T-cell (primary cell): ENCODE measurements at regions not wholly inside any gene's neighbourhood (a gene's known extent, or its start where the extent isn't known, plus 50 kb on each side); places are given as distances from the start of the nearest gene placed in this dataset.

Source experiments
- ATAC-seq, 4 experiments: fragments of 200-7000 bp in 3 of 4; fragments of 150-1000 bp in 1 of 4; cut with Tn5 transposase; replicated peaks in 1 of 4; 1 replicate in 3 of 4; 2 replicates in 1 of 4; pipeline ENCODE4 v1.10.0; 2021; ENCODE audit warnings: moderate library complexity in 3 of 4, mild to moderate bottlenecking in 2 of 4, moderate number of reproducible peaks in 1 of 4
- CTCF ChIA-PET, 2 donors: fragments of 300-600 bp; sonication (Branson Sonifier 250); formaldehyde crosslinking; loops; one replicate each; lab custom pipeline; 2022; ENCODE audit warnings: antibody characterized with exemption in 2 of 2; lab: Charles Lee
- POLR2A ChIA-PET, 2 donors: fragments of 300-600 bp; sonication (Branson Sonifier 250); formaldehyde crosslinking; loops; one replicate each; lab custom pipeline; 2022; ENCODE audit warnings: antibody characterized with exemption in 2 of 2; lab: Charles Lee
- DNase-seq, 35 experiments: peaks; one replicate each; pipeline versions ENCODE4 v3.0.0 to v3.0.0-alpha.2; 2013 to 2023
- H3K27ac ChIP-seq: one replicate; pipeline ENCODE4 v1.5.1; 2013; ENCODE audit warnings: low read length
- H3K27me3 ChIP-seq, 2 experiments: replicated peaks in 1 of 2; 1 replicate in 1 of 2; 2 replicates in 1 of 2; pipeline versions ENCODE4 v1.6.1 to v1.7.0; 2013; ENCODE audit warnings: low read length in 1 of 2, mixed read lengths in 1 of 2; ENCODE audit not compliant: control insufficient read depth in 2 of 2, insufficient read depth in 2 of 2; ENCODE audit errors: extremely low read depth in 1 of 2
- H3K36me3 ChIP-seq, 2 donors: 1 replicate in 1 of 2; 2 replicates in 1 of 2; pipeline versions ENCODE4 v1.6.1 to v1.7.0; 2013; ENCODE audit warnings: low read length in 1 of 2; ENCODE audit not compliant: control insufficient read depth in 2 of 2, insufficient read depth in 1 of 2; ENCODE audit errors: extremely low read depth in 1 of 2
- H3K4me1 ChIP-seq, 2 experiments: 1 replicate in 1 of 2; 2 replicates in 1 of 2; pipeline versions ENCODE4 v1.6.1 to v1.7.0; 2013; ENCODE audit warnings: low read length in 2 of 2, mixed read lengths in 1 of 2; ENCODE audit not compliant: insufficient read depth in 2 of 2, control insufficient read depth in 1 of 2; ENCODE audit errors: extremely low read depth in 1 of 2
- H3K4me3 ChIP-seq, 2 donors: 1 replicate in 1 of 2; 2 replicates in 1 of 2; pipeline versions ENCODE4 v1.5.1 to v1.7.0; 2013; ENCODE audit warnings: mild to moderate bottlenecking in 2 of 2, low read length in 1 of 2, moderate library complexity in 1 of 2; ENCODE audit not compliant: control insufficient read depth in 1 of 2; ENCODE audit errors: extremely low read depth in 1 of 2
- H3K9me3 ChIP-seq: 2 replicates; pipeline ENCODE4 v1.7.0; 2013
- H3K27ac Mint-ChIP-seq, 2 donors: one replicate each; pipeline ENCODE4 v1.8.0; 2020 to 2021; ENCODE audit warnings: mild to moderate bottlenecking in 2 of 2, mixed read lengths in 2 of 2
- H3K27me3 Mint-ChIP-seq, 2 donors: one replicate each; pipeline ENCODE4 v1.8.0; 2021 to 2022; ENCODE audit warnings: mixed read lengths in 2 of 2
- H3K36me3 Mint-ChIP-seq: one replicate; pipeline ENCODE4 v1.8.0; 2021; ENCODE audit warnings: mixed read lengths
- H3K4me1 Mint-ChIP-seq, 3 donors: one replicate each; pipeline ENCODE4 v1.8.0; 2020 to 2022; ENCODE audit warnings: mixed read lengths in 3 of 3, mild to moderate bottlenecking in 1 of 3
- H3K4me3 Mint-ChIP-seq, 3 donors: one replicate each; pipeline ENCODE4 v1.8.0; 2020 to 2022; ENCODE audit warnings: mild to moderate bottlenecking in 3 of 3, mixed read lengths in 3 of 3, moderate library complexity in 3 of 3
- H3K9me3 Mint-ChIP-seq, 3 donors: one replicate each; pipeline ENCODE4 v1.8.0; 2020 to 2022; ENCODE audit warnings: mixed read lengths in 3 of 3
- WGBS: methylation state at CpG from one replicate; pipeline ENCODE4 v1.1.5; 2013; ENCODE audit warnings: missing lambda C conversion rate; ENCODE audit not compliant: insufficient coverage; 5-methylcytosine and 5-hydroxymethylcytosine counted together

GRCh38 chr20:51955756-51956155 is 153.4 kb upstream of the SALL4 start:
- Mint-ChIP-seq H3K9me3 (peaks cover 0 to 4% (median 0%) of the 10 kb centered on the region in 3 donors), H3K27me3 (peaks cover 12 to 13% of the 10 kb centered on the region in 2 donors), H3K4me3 (no peak overlapping the region), H3K36me3 (no peaks in the 10 kb centered on the region), H3K27ac (no peak overlapping the region), H3K4me1 (peaks cover 7 to 12% (median 10%) of the 10 kb centered on the region in 3 donors)
- no CpG with 5 or more reads among the region's 3 CpGs for WGBS
- ChIA-PET POLR2A (no interaction called here), CTCF (no interaction called here)
- ATAC-seq (no peak), DNase-seq (no peak)
- H3K27ac ChIP-seq, result no peak overlapping the region
- no peak overlapping the region for H3K4me3 ChIP-seq
- H3K9me3 ChIP-seq, result no peaks in the 10 kb centered on the region
- H3K27me3 ChIP-seq, result peaks cover 0 to 2% of the 10 kb centered on the region in 2 experiments
- H3K36me3 ChIP-seq, result no peaks in the 10 kb centered on the region
- no peaks in the 10 kb centered on the region for H3K4me1 ChIP-seq

GRCh38 chr20:51953731-51954340 is 151.5 kb upstream of the SALL4 start:
- H3K27ac Mint-ChIP-seq, result no peak overlapping the region
- Histone ChIP-seq H3K4me1 (no peaks in the 10 kb centered on the region), H3K9me3 (no peaks in the 10 kb centered on the region), H3K36me3 (no peaks in the 10 kb centered on the region), H3K27ac (no peak overlapping the region), H3K27me3 (peaks cover 0 to 2% of the 10 kb centered on the region in 2 experiments), H3K4me3 (no peak overlapping the region)
- DNase-seq, result no peak
- ChIA-PET CTCF (interaction anchor here in 1 of 2 donors (0.6 kb wide), 1 partner anchor 25 kb away, joined by 3 read pairs; no protein-coding TSS in a partner anchor), POLR2A (interaction anchor here in 1 of 2 donors (0.7 kb wide), 1 partner anchor 305 kb away, joined by 9 read pairs; no protein-coding TSS in a partner anchor)
- ATAC-seq, result no peak
- WGBS, result 67% methylated on average over 1 of the region's 8 CpGs
- H3K9me3 Mint-ChIP-seq, result peaks cover 0 to 4% (median 0%) of the 10 kb centered on the region in 3 donors
- peaks cover 4 to 7% (median 7%) of the 10 kb centered on the region in 3 donors for H3K4me1 Mint-ChIP-seq
- no peak overlapping the region for H3K4me3 Mint-ChIP-seq
- no peaks in the 10 kb centered on the region for H3K36me3 Mint-ChIP-seq
- peaks cover 4 to 7% of the 10 kb centered on the region in 2 donors for H3K27me3 Mint-ChIP-seq

GRCh38 chr20:51950926-51951325 is 148.6 kb upstream of the SALL4 start:
- peaks cover 0 to 4% (median 0%) of the 10 kb centered on the region in 3 donors for H3K9me3 Mint-ChIP-seq
- POLR2A ChIA-PET, result no interaction called here

GRCh38 chr20:51946586-51946985 is 144.3 kb upstream of the SALL4 start:
- H3K27ac ChIP-seq, result no peak overlapping the region
- DNase-seq, result no peak
- Mint-ChIP-seq H3K9me3 (no peaks in the 10 kb centered on the region), H3K4me1 (no peaks in the 10 kb centered on the region), H3K27ac (no peak overlapping the region), H3K4me3 (no peak overlapping the region), H3K36me3 (no peaks in the 10 kb centered on the region), H3K27me3 (no peaks in the 10 kb centered on the region)
- H3K4me1 ChIP-seq, result no peaks in the 10 kb centered on the region
- POLR2A ChIA-PET, result no interaction called here
- no peak overlapping the region for H3K4me3 ChIP-seq
- CTCF ChIA-PET, result no interaction called here
- no peaks in the 10 kb centered on the region for H3K9me3 ChIP-seq
- no peaks in the 10 kb centered on the region for H3K36me3 ChIP-seq
- no peaks in the 10 kb centered on the region for H3K27me3 ChIP-seq
- ATAC-seq, result no peak

More at GRCh38 chr20:51950926-51951325, 148.6 kb upstream of the SALL4 start:
- WGBS, result 100% methylated on average over 1 of the region's 4 CpGs
- peaks cover 2 to 4% of the 10 kb centered on the region in 2 donors for H3K27me3 Mint-ChIP-seq
- H3K4me3 Mint-ChIP-seq, result no peak overlapping the region
- DNase-seq, result no peak
- no peak overlapping the region for H3K27ac ChIP-seq
- no peaks in the 10 kb centered on the region for H3K27me3 ChIP-seq
- no peak overlapping the region for H3K27ac Mint-ChIP-seq
- H3K9me3 ChIP-seq, result no peaks in the 10 kb centered on the region
- ATAC-seq, result no peak
- CTCF ChIA-PET, result no interaction called here
- H3K4me1 Mint-ChIP-seq, result no peaks in the 10 kb centered on the region
- H3K4me3 ChIP-seq, result no peak overlapping the region
- no peaks in the 10 kb centered on the region for H3K36me3 ChIP-seq
- no peaks in the 10 kb centered on the region for H3K36me3 Mint-ChIP-seq
- H3K4me1 ChIP-seq, result no peaks in the 10 kb centered on the region

GRCh38 chr20:51945881-51946280 is 143.6 kb upstream of the SALL4 start:
- Histone ChIP-seq H3K9me3 (no peaks in the 10 kb centered on the region), H3K36me3 (no peaks in the 10 kb centered on the region), H3K4me3 (no peak overlapping the region), H3K27ac (no peak overlapping the region), H3K4me1 (no peaks in the 10 kb centered on the region), H3K27me3 (no peaks in the 10 kb centered on the region)
- H3K27me3 Mint-ChIP-seq, result no peaks in the 10 kb centered on the region
- H3K27ac Mint-ChIP-seq, result no peak overlapping the region
- ATAC-seq (no peak), DNase-seq (no peak)
- H3K4me1 Mint-ChIP-seq, result no peaks in the 10 kb centered on the region
- WGBS, result 100% methylated on average over 4 of the region's 5 CpGs
- ChIA-PET CTCF (no interaction called here), POLR2A (no interaction called here)
- H3K4me3 Mint-ChIP-seq, result no peak overlapping the region
- H3K9me3 Mint-ChIP-seq, result no peaks in the 10 kb centered on the region
- no peaks in the 10 kb centered on the region for H3K36me3 Mint-ChIP-seq

- H3K9me3 Mint-ChIP-seq, result no peaks in the 10 kb centered on the region
- POLR2A ChIA-PET, result no interaction called here
- CTCF ChIA-PET, result no interaction called here
Observed at GRCh38 chr20:51945177-51945576, 142.9 kb upstream of the SALL4 start.

More at GRCh38 chr20:51945177-51945576, 142.9 kb upstream of the SALL4 start:
- no peak overlapping the region for H3K4me3 Mint-ChIP-seq
- H3K4me3 ChIP-seq, result no peak overlapping the region
- no peak overlapping the region for H3K27ac ChIP-seq
- no peaks in the 10 kb centered on the region for H3K27me3 ChIP-seq
- ATAC-seq, result no peak
- H3K36me3 Mint-ChIP-seq, result no peaks in the 10 kb centered on the region
- no peak overlapping the region for H3K27ac Mint-ChIP-seq
- H3K36me3 ChIP-seq, result no peaks in the 10 kb centered on the region
- H3K27me3 Mint-ChIP-seq, result no peaks in the 10 kb centered on the region
- H3K4me1 Mint-ChIP-seq, result no peaks in the 10 kb centered on the region
- DNase-seq, result no peak
- 83% methylated on average over 1 of the region's 5 CpGs for WGBS
- H3K4me1 ChIP-seq, result no peaks in the 10 kb centered on the region
- no peaks in the 10 kb centered on the region for H3K9me3 ChIP-seq
